PC-9 (cell line): ENCODE measurements at regions not wholly inside any gene's neighbourhood (a gene's known extent, or its start where the extent isn't known, plus 50 kb on each side); places are given as distances from the start of the nearest gene placed in this dataset.

Experiments used
- BruUV-seq: library from RNA; stranded (reverse); fragments of 400-500 nt; replicated peaks from 2 replicates; lab custom pipeline; 2021; lab: Mats Ljungman, UMichigan
- CTCF ChIA-PET: fragments of 300-600 bp; sonication (Branson Sonifier 250); formaldehyde crosslinking; loops from one replicate; lab custom pipeline; 2022; ENCODE audit warnings: antibody characterized with exemption; lab: Charles Lee
- POLR2A ChIA-PET: fragments of 300-600 bp; sonication (Branson Sonifier 250); formaldehyde crosslinking; loops from one replicate; lab custom pipeline; 2022; ENCODE audit warnings: antibody characterized with exemption; ENCODE audit not compliant: unreplicated experiment; lab: Charles Lee
- DNase-seq, 2 experiments: peaks; one replicate each; pipeline versions ENCODE4 v3.0.0 to v3.0.0-alpha.2; 2015 to 2022; ENCODE audit warnings: mixed read lengths in 1 of 2
- H2AFZ ChIP-seq: fragments of 200-600 bp; sonication (generic); 2 replicates; pipeline ENCODE4 v1.8.1; 2017; ENCODE audit warnings: antibody characterized with exemption
- H3F3A ChIP-seq: fragments of 200-600 bp; sonication (generic); 2 replicates; pipeline ENCODE4 v1.8.1; 2017; ENCODE audit warnings: antibody characterized with exemption, mild to moderate bottlenecking, low read depth; ENCODE audit not compliant: insufficient read depth
- H3K27ac ChIP-seq: fragments of 200-600 bp; sonication (generic); 2 replicates; pipeline ENCODE4 v1.6.1; 2016; ENCODE audit warnings: mixed run types
- H3K27me3 ChIP-seq: fragments of 200-600 bp; sonication (generic); 2 replicates; pipeline ENCODE4 v1.6.1; 2016; ENCODE audit warnings: low read depth, mixed run types; ENCODE audit not compliant: insufficient read depth
- H3K36me3 ChIP-seq: fragments of 200-600 bp; sonication (generic); 2 replicates; pipeline ENCODE4 v1.6.1; 2016; ENCODE audit warnings: low read depth, mixed run types
- H3K4me1 ChIP-seq: fragments of 200-600 bp; sonication (generic); replicated peaks from 2 replicates; pipeline ENCODE4 v1.6.1; 2016; ENCODE audit warnings: mixed run types; ENCODE audit not compliant: insufficient read depth
- H3K4me2 ChIP-seq: fragments of 200-600 bp; sonication (generic); 2 replicates; pipeline ENCODE4 v1.6.1; 2017; ENCODE audit warnings: mixed run types
- H3K4me3 ChIP-seq: fragments of 200-600 bp; sonication (generic); 2 replicates; pipeline ENCODE4 v1.6.1; 2016; ENCODE audit warnings: mixed run types
- H3K79me2 ChIP-seq: fragments of 200-600 bp; sonication (generic); 2 replicates; pipeline ENCODE4 v1.6.1; 2017; ENCODE audit warnings: low read depth, mixed run types
- H3K9me2 ChIP-seq: fragments of 200-600 bp; sonication (generic); 2 replicates; pipeline ENCODE4 v1.8.1; 2017; ENCODE audit warnings: mild to moderate bottlenecking; ENCODE audit not compliant: insufficient read depth
- H3K9me3 ChIP-seq: fragments of 200-600 bp; sonication (generic); 2 replicates; pipeline ENCODE4 v1.8.1; 2016; ENCODE audit warnings: low read depth; ENCODE audit not compliant: insufficient read depth
- H4K20me1 ChIP-seq: fragments of 200-600 bp; sonication (generic); 2 replicates; pipeline ENCODE4 v1.8.1; 2017; ENCODE audit not compliant: insufficient read depth
- EZH2 ChIP-seq: fragments of 200-600 bp; sonication (generic); IDR thresholded peaks from 2 replicates; pipeline ENCODE4 v1.8.0; 2017; ENCODE audit warnings: antibody characterized with exemption, low read depth
- intact Hi-C: fragments of 100-400 bp; cut with micrococcal nuclease; formaldehyde crosslinking; loops from one replicate; pipeline ENCODE4 v1.10.0; 2022; ENCODE audit not compliant: unreplicated experiment
- TF ChIP-seq, protein P1 (sequence below): fragments of 200-600 bp; sonication (generic); conservative IDR thresholded peaks from 2 replicates; pipeline ENCODE4 v1.6.1; 2017; ENCODE audit warnings: mixed run types, antibody characterized with exemption, mild to moderate bottlenecking, moderate library complexity

DNA sequence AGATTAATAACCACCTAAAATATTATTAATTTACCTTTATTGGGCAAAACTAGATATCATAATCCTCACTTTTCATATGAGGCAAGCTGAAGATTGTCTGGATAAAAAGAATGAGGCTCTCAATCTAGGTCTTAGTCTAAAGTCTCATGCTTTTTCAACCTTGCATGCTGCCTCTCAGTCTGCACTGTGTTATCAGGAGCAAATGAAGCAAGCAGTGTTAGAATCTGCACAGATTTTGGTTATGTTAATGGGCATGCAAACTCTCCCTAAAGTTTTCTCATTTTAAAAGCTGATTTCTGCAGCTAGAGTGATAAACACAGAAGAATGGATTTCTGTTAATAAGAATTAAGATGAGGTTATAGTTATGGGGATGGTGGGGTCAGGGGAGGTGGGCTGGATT, 350.7 kb upstream of the C11orf87 start:
- Histone ChIP-seq H3K4me3 (no peak overlapping the region), H3K9me3 (no peaks in the 10 kb centered on the region), H2AFZ (no peak overlapping the region), H3K79me2 (no peaks in the 10 kb centered on the region), H3K27me3 (peaks cover 3% of the 10 kb centered on the region; the same call in 1 of the 2 replicates), H3K36me3 (no peaks in the 10 kb centered on the region), H4K20me1 (no peaks in the 10 kb centered on the region), H3K27ac (no peak overlapping the region), H3K4me1 (no peaks in the 10 kb centered on the region), H3F3A (no peaks in the 10 kb centered on the region), H3K9me2 (no peaks in the 10 kb centered on the region), H3K4me2 (no peak overlapping the region)
- ChIA-PET CTCF (no interaction called here), POLR2A (no interaction called here)
- intact Hi-C loops, result no loop called here
- DNase-seq, result no peak
- TF ChIP-seq, protein P1, sequence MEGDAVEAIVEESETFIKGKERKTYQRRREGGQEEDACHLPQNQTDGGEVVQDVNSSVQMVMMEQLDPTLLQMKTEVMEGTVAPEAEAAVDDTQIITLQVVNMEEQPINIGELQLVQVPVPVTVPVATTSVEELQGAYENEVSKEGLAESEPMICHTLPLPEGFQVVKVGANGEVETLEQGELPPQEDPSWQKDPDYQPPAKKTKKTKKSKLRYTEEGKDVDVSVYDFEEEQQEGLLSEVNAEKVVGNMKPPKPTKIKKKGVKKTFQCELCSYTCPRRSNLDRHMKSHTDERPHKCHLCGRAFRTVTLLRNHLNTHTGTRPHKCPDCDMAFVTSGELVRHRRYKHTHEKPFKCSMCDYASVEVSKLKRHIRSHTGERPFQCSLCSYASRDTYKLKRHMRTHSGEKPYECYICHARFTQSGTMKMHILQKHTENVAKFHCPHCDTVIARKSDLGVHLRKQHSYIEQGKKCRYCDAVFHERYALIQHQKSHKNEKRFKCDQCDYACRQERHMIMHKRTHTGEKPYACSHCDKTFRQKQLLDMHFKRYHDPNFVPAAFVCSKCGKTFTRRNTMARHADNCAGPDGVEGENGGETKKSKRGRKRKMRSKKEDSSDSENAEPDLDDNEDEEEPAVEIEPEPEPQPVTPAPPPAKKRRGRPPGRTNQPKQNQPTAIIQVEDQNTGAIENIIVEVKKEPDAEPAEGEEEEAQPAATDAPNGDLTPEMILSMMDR, result no peak
- no peak for TF ChIP-seq EZH2
- no TSS peak for BruUV-seq

DNA sequence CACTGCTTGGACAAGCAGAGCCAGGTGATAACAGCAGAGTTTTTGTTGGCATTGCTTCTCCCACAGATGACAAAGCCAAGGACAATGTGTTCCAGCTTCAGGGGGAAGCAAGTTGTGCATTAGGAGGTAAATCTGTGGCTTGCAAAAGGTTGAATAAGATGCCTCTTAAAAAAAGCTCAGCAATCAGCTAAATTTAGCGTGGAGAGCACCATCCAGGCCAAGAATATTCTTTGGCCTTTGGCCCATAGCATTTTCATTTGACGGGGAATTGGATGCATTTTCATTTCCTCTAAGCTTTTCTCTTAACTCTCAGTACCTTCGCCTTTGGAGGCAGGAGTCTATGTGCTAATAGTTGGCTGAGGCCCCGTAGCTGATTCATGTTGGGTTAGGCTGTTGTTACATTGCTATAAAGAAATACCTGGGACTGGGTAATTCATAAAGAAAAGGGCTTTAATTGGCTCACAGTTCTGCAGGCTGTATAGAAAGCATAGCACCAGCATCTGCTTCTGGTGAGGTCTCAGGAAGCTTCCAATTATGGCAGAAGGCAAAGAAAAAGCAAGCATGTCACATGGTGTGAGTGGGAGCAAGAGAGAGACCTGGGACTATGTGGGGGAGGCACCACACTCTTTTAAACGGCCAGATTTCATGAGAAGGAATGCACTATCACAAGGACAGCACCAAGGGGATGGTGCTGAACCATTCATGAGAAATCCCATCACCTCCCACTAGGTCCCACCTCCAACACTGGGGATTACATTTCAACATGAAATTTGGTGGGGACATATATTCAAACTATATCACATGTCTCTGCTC, 350.1 kb upstream of the C11orf87 start:
- no peaks in the 10 kb centered on the region for H3K9me3 ChIP-seq
- no peaks in the 10 kb centered on the region for H3F3A ChIP-seq
- no TSS peak for BruUV-seq
- H3K36me3 ChIP-seq, result no peaks in the 10 kb centered on the region
- POLR2A ChIA-PET, result no interaction called here
- CTCF ChIA-PET, result no interaction called here
- H2AFZ ChIP-seq, result no peak overlapping the region
- H3K4me3 ChIP-seq, result no peak overlapping the region
- H3K4me1 ChIP-seq, result peaks cover 4% of the 10 kb centered on the region
- no peaks in the 10 kb centered on the region for H3K79me2 ChIP-seq
- H4K20me1 ChIP-seq, result no peaks in the 10 kb centered on the region
- H3K4me2 ChIP-seq, result no peak overlapping the region
- H3K27me3 ChIP-seq, result peaks cover 3% of the 10 kb centered on the region; the same call in 1 of the 2 replicates
- DNase-seq, result no peak
- TF ChIP-seq, protein P1, result no peak
- TF ChIP-seq EZH2, result no peak
- intact Hi-C loops, result no loop called here
- no peaks in the 10 kb centered on the region for H3K9me2 ChIP-seq
- H3K27ac ChIP-seq, result no peak overlapping the region

DNA sequence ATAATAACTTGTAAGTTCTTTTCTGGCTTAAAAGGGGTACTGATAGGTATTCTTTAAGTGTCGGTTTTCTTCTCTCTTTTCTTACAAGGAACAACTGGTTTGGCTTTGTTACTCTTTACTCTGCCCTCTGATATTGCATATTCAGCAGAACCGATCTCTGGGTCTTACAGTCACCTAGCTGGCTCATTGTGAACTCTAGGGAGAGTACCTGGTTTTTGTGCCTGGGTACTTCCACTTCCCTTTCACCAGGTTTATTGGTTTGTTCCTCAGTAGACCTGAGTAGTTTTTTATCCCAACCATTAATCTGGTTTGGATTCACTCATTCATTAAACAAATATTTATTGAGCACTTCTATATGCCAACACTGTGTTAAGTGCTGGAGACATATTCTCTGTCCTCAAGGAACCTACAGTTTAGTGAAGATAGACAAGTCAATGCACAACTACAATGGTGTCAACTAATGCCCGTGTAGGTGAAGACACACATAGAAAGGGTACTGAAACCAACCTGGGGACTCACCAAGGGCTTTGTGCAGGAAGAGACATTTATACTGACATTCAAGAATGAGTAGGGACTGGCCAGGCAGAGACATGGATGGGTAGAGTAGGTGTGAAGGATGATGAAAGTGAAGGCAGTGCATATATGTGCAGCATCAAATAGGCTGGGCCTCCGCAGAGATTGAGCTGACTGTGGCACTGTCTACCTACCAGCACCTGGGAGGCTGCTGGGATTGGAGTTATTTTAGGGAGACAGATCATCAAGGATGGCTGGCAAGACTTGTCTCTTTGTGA, 348.8 kb upstream of the C11orf87 start:
- Histone ChIP-seq H2AFZ (no peak overlapping the region), H3K4me3 (no peak overlapping the region), H3K36me3 (no peaks in the 10 kb centered on the region), H3K79me2 (no peaks in the 10 kb centered on the region), H3F3A (no peaks in the 10 kb centered on the region), H3K9me2 (no peaks in the 10 kb centered on the region), H3K27ac (no peak overlapping the region), H3K9me3 (no peaks in the 10 kb centered on the region), H3K4me2 (no peak overlapping the region), H3K27me3 (peaks cover 3% of the 10 kb centered on the region; the same call in 1 of the 2 replicates), H4K20me1 (no peaks in the 10 kb centered on the region), H3K4me1 (peaks cover 8% of the 10 kb centered on the region)
- no peak for DNase-seq
- ChIA-PET POLR2A (no interaction called here), CTCF (no interaction called here)
- intact Hi-C loops, result no loop called here
- TF ChIP-seq EZH2, result no peak
- TF ChIP-seq, protein P1, result no peak
- BruUV-seq, result no TSS peak
